GM23338 (cell line): ENCODE measurements at regions not wholly inside any gene's neighbourhood (a gene's known extent, or its start where the extent isn't known, plus 50 kb on each side); places are given as distances from the start of the nearest gene placed in this dataset.

ENCODE experiments used
- ATAC-seq: fragments of 200-7000 bp; cut with Tn5 transposase; 3 replicates; pipeline ENCODE4 v1.9.1; 2020
- DNase-seq: peaks from one replicate; pipeline ENCODE4 v3.0.0-alpha.2; 2015; ENCODE audit warnings: low spot score
- H2AFZ ChIP-seq: fragments of 200-600 bp; sonication (generic); 2 replicates; pipeline ENCODE4 v1.8.0; 2016; ENCODE audit warnings: antibody characterized with exemption, mild to moderate bottlenecking, moderate library complexity
- H3F3A ChIP-seq: fragments of 200-600 bp; sonication (generic); replicated peaks from 2 replicates; pipeline ENCODE4 v1.8.0; 2017; ENCODE audit warnings: antibody characterized with exemption, mixed run types, low read depth
- H3K27ac ChIP-seq: fragments of 200-600 bp; sonication (generic); 2 replicates; pipeline ENCODE4 v1.6.1; 2016; ENCODE audit warnings: low read depth
- H3K27me3 ChIP-seq: fragments of 200-600 bp; sonication (generic); 2 replicates; pipeline ENCODE4 v1.8.0; 2016; ENCODE audit warnings: mild to moderate bottlenecking, mixed run types, moderate library complexity; ENCODE audit not compliant: insufficient read depth
- H3K36me3 ChIP-seq: fragments of 200-600 bp; sonication (generic); 2 replicates; pipeline ENCODE4 v1.8.0; 2016; ENCODE audit warnings: mild to moderate bottlenecking; ENCODE audit not compliant: insufficient read depth
- H3K4me1 ChIP-seq: fragments of 200-600 bp; sonication (generic); 2 replicates; pipeline ENCODE4 v1.8.0; 2016; ENCODE audit warnings: mild to moderate bottlenecking, moderate library complexity; ENCODE audit not compliant: insufficient read depth
- H3K4me2 ChIP-seq: fragments of 200-600 bp; sonication (generic); 2 replicates; pipeline ENCODE4 v1.7.1; 2017; ENCODE audit warnings: mixed run types
- H3K4me3 ChIP-seq: fragments of 200-600 bp; sonication (generic); 2 replicates; pipeline ENCODE4 v1.6.1; 2016; ENCODE audit warnings: mixed run types
- H3K79me2 ChIP-seq: fragments of 200-600 bp; sonication (generic); replicated peaks from 2 replicates; pipeline ENCODE4 v1.8.0; 2017; ENCODE audit warnings: mild to moderate bottlenecking; ENCODE audit not compliant: insufficient read depth
- H3K9me2 ChIP-seq: fragments of 200-600 bp; sonication (generic); 2 replicates; pipeline ENCODE4 v1.8.0; 2017; ENCODE audit not compliant: insufficient read depth
- H4K20me1 ChIP-seq: fragments of 200-600 bp; sonication (generic); replicated peaks from 2 replicates; pipeline ENCODE4 v1.8.0; 2017; ENCODE audit warnings: mild to moderate bottlenecking; ENCODE audit not compliant: insufficient read depth
- H3K27ac Mint-ChIP-seq: 2 replicates; pipeline ENCODE4 v1.8.0; 2020; ENCODE audit warnings: inconsistent platforms, mild to moderate bottlenecking, moderate library complexity, mixed read lengths
- H3K27me3 Mint-ChIP-seq: 3 replicates; pipeline ENCODE4 v1.8.0; 2022; ENCODE audit warnings: low read depth, mild to moderate bottlenecking, moderate library complexity, mixed read lengths, inconsistent platforms; ENCODE audit not compliant: insufficient read depth, poor library complexity
- H3K36me3 Mint-ChIP-seq: 3 replicates; pipeline ENCODE4 v1.8.0; 2021; ENCODE audit warnings: low read depth, mild to moderate bottlenecking, inconsistent platforms, moderate library complexity, mixed read lengths
- H3K4me1 Mint-ChIP-seq: 3 replicates; pipeline ENCODE4 v1.8.0; 2020; ENCODE audit warnings: mild to moderate bottlenecking, inconsistent platforms, mixed read lengths
- H3K4me3 Mint-ChIP-seq: 3 replicates; pipeline ENCODE4 v1.8.0; 2021; ENCODE audit warnings: moderate library complexity, mild to moderate bottlenecking, inconsistent platforms, mixed read lengths
- H3K9me3 Mint-ChIP-seq: 3 replicates; pipeline ENCODE4 v1.8.0; 2020; ENCODE audit warnings: moderate library complexity, mild to moderate bottlenecking, inconsistent platforms, mixed read lengths
- CREB1 ChIP-seq: fragments of 250-450 bp; sonication (Bioruptor Pico); IDR thresholded peaks from 2 replicates; pipeline ENCODE4 v1.5.0; 2020; ENCODE audit warnings: low read depth, mild to moderate bottlenecking, moderate library complexity
- EZH2 ChIP-seq: fragments of 200-600 bp; sonication (generic); IDR thresholded peaks from one replicate; pipeline ENCODE4 v1.8.0; 2017; ENCODE audit warnings: antibody characterized with exemption, mild to moderate bottlenecking, low read depth; ENCODE audit not compliant: unreplicated experiment
- EZH2phosphoT487 ChIP-seq: fragments of 200-600 bp; sonication (generic); IDR thresholded peaks from one replicate; pipeline ENCODE4 v1.8.1; 2018; ENCODE audit warnings: antibody characterized with exemption; ENCODE audit not compliant: unreplicated experiment
- JUNB ChIP-seq: IDR thresholded peaks from one replicate; pipeline ENCODE4 v1.6.1; 2016; ENCODE audit warnings: antibody characterized with exemption; ENCODE audit not compliant: unreplicated experiment
- NANOG ChIP-seq: IDR thresholded peaks from 2 replicates; pipeline ENCODE4 v1.6.1; 2016; ENCODE audit warnings: antibody characterized with exemption, borderline replicate concordance
- POLR2AphosphoS5 ChIP-seq: IDR thresholded peaks from 2 replicates; pipeline ENCODE4 v1.6.1; 2016; ENCODE audit warnings: antibody characterized with exemption, low read depth
- STAT1 ChIP-seq: IDR thresholded peaks from one replicate; pipeline ENCODE4 v1.6.1; 2016; ENCODE audit warnings: antibody characterized with exemption; ENCODE audit not compliant: unreplicated experiment
- ZNF114 ChIP-seq: fragments of 250-450 bp; sonication (Bioruptor Pico); IDR thresholded peaks from 2 replicates; pipeline ENCODE4 v1.5.0; 2020; ENCODE audit warnings: mild to moderate bottlenecking, moderate library complexity
- ZNF331 ChIP-seq: fragments of 250-450 bp; sonication (Bioruptor Pico); IDR thresholded peaks from 2 replicates; pipeline ENCODE4 v1.5.0; 2020; ENCODE audit warnings: low read depth, mild to moderate bottlenecking, moderate library complexity
- TF ChIP-seq, protein P1 (sequence below): fragments of 250-450 bp; sonication (Bioruptor Pico); IDR thresholded peaks from 2 replicates; pipeline ENCODE4 v1.5.0; 2020; ENCODE audit warnings: mild to moderate bottlenecking, moderate library complexity
- TF ChIP-seq, protein P2 (sequence below): IDR thresholded peaks from 2 replicates; pipeline ENCODE4 v1.6.1; 2016; ENCODE audit warnings: antibody characterized with exemption
- TF ChIP-seq, protein P3 (sequence below): IDR thresholded peaks from one replicate; pipeline ENCODE4 v1.6.1; 2018; ENCODE audit warnings: antibody characterized with exemption; ENCODE audit not compliant: unreplicated experiment
- TF ChIP-seq, protein P4 (sequence below), 2 experiments: fragments of 200-600 bp in 1 of 2; sonication (generic) in 1 of 2; conservative IDR thresholded peaks; 2 replicates each; pipeline versions ENCODE4 v1.5.1 to v1.6.1; 2016 to 2017; ENCODE audit warnings: antibody characterized with exemption in 2 of 2, low read depth in 2 of 2, mild to moderate bottlenecking in 2 of 2, moderate library complexity in 1 of 2

DNA sequence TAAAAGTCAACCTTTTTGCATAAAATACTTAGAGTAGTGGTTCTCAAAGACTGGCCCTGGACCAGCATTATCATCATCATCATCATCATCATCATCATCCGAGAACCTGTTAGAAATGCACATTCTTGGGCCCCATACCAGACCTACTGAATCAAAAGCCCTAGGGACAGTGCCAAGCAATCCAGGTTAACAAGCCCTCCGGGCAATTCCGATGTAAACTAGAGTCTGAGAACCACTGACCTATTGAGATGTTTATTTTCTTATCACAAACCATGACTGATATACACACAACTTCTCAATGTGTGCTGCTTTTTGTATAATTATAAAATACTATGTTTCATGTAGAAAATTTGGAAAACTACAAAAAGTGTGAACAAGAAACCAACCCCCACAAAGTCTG, 133.4 kb upstream of the GATB start:
- H3K4me1 Mint-ChIP-seq = no peaks in the 10 kb centered on the region; the same call in 2 of the 3 replicates
- H3K27me3 ChIP-seq = no peaks in the 10 kb centered on the region
- ATAC-seq = no peak

More for the DNA sequence above, 133.4 kb upstream of the GATB start:
- peaks cover 27% of the 10 kb centered on the region for H3K9me2 ChIP-seq
- no peak overlapping the region for H3K4me2 ChIP-seq
- no peak overlapping the region for H3K27ac ChIP-seq
- no peaks in the 10 kb centered on the region for H3K4me1 ChIP-seq
- no peaks in the 10 kb centered on the region for H3K9me3 Mint-ChIP-seq
- DNase-seq = no peak
- H3K27me3 Mint-ChIP-seq = peaks cover 7% of the 10 kb centered on the region
- H3K4me3 ChIP-seq = no peak overlapping the region
- H3K36me3 ChIP-seq = no peaks in the 10 kb centered on the region
- H3K36me3 Mint-ChIP-seq = no peaks in the 10 kb centered on the region
- H4K20me1 ChIP-seq = no peaks in the 10 kb centered on the region
- no peak overlapping the region for H3K27ac Mint-ChIP-seq
- H3F3A ChIP-seq = no peaks in the 10 kb centered on the region
- peak overlapping the region; percentile 23; the same call in 1 of the 2 replicates for H2AFZ ChIP-seq
- TF ChIP-seq POLR2AphosphoS5 (no peak), CREB1 (no peak), ZNF114 (no peak), EZH2 (no peak), JUNB (no peak), EZH2phosphoT487 (no peak), ZNF331 (CRISPR knock-in tag) (no peak), NANOG (no peak), STAT1 (no peak)
- TF ChIP-seq, protein P1, sequence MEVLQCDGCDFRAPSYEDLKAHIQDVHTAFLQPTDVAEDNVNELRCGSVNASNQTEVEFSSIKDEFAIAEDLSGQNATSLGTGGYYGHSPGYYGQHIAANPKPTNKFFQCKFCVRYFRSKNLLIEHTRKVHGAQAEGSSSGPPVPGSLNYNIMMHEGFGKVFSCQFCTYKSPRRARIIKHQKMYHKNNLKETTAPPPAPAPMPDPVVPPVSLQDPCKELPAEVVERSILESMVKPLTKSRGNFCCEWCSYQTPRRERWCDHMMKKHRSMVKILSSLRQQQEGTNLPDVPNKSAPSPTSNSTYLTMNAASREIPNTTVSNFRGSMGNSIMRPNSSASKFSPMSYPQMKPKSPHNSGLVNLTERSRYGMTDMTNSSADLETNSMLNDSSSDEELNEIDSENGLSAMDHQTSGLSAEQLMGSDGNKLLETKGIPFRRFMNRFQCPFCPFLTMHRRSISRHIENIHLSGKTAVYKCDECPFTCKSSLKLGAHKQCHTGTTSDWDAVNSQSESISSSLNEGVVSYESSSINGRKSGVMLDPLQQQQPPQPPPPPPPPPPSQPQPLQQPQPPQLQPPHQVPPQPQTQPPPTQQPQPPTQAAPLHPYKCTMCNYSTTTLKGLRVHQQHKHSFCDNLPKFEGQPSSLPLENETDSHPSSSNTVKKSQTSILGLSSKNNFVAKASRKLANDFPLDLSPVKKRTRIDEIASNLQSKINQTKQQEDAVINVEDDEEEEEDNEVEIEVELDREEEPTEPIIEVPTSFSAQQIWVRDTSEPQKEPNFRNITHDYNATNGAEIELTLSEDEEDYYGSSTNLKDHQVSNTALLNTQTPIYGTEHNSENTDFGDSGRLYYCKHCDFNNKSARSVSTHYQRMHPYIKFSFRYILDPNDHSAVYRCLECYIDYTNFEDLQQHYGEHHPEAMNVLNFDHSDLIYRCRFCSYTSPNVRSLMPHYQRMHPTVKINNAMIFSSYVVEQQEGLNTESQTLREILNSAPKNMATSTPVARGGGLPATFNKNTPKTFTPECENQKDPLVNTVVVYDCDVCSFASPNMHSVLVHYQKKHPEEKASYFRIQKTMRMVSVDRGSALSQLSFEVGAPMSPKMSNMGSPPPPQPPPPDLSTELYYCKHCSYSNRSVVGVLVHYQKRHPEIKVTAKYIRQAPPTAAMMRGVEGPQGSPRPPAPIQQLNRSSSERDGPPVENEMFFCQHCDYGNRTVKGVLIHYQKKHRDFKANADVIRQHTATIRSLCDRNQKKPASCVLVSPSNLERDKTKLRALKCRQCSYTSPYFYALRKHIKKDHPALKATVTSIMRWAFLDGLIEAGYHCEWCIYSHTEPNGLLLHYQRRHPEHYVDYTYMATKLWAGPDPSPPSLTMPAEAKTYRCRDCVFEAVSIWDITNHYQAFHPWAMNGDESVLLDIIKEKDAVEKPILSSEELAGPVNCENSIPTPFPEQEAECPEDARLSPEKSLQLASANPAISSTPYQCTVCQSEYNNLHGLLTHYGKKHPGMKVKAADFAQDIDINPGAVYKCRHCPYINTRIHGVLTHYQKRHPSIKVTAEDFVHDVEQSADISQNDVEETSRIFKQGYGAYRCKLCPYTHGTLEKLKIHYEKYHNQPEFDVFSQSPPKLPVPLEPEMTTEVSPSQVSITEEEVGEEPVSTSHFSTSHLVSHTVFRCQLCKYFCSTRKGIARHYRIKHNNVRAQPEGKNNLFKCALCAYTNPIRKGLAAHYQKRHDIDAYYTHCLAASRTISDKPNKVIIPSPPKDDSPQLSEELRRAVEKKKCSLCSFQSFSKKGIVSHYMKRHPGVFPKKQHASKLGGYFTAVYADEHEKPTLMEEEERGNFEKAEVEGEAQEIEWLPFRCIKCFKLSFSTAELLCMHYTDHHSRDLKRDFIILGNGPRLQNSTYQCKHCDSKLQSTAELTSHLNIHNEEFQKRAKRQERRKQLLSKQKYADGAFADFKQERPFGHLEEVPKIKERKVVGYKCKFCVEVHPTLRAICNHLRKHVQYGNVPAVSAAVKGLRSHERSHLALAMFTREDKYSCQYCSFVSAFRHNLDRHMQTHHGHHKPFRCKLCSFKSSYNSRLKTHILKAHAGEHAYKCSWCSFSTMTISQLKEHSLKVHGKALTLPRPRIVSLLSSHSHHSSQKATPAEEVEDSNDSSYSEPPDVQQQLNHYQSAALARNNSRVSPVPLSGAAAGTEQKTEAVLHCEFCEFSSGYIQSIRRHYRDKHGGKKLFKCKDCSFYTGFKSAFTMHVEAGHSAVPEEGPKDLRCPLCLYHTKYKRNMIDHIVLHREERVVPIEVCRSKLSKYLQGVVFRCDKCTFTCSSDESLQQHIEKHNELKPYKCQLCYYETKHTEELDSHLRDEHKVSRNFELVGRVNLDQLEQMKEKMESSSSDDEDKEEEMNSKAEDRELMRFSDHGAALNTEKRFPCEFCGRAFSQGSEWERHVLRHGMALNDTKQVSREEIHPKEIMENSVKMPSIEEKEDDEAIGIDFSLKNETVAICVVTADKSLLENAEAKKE = no peak
- TF ChIP-seq, protein P2, sequence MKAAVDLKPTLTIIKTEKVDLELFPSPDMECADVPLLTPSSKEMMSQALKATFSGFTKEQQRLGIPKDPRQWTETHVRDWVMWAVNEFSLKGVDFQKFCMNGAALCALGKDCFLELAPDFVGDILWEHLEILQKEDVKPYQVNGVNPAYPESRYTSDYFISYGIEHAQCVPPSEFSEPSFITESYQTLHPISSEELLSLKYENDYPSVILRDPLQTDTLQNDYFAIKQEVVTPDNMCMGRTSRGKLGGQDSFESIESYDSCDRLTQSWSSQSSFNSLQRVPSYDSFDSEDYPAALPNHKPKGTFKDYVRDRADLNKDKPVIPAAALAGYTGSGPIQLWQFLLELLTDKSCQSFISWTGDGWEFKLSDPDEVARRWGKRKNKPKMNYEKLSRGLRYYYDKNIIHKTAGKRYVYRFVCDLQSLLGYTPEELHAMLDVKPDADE = no peak
- TF ChIP-seq, protein P3, sequence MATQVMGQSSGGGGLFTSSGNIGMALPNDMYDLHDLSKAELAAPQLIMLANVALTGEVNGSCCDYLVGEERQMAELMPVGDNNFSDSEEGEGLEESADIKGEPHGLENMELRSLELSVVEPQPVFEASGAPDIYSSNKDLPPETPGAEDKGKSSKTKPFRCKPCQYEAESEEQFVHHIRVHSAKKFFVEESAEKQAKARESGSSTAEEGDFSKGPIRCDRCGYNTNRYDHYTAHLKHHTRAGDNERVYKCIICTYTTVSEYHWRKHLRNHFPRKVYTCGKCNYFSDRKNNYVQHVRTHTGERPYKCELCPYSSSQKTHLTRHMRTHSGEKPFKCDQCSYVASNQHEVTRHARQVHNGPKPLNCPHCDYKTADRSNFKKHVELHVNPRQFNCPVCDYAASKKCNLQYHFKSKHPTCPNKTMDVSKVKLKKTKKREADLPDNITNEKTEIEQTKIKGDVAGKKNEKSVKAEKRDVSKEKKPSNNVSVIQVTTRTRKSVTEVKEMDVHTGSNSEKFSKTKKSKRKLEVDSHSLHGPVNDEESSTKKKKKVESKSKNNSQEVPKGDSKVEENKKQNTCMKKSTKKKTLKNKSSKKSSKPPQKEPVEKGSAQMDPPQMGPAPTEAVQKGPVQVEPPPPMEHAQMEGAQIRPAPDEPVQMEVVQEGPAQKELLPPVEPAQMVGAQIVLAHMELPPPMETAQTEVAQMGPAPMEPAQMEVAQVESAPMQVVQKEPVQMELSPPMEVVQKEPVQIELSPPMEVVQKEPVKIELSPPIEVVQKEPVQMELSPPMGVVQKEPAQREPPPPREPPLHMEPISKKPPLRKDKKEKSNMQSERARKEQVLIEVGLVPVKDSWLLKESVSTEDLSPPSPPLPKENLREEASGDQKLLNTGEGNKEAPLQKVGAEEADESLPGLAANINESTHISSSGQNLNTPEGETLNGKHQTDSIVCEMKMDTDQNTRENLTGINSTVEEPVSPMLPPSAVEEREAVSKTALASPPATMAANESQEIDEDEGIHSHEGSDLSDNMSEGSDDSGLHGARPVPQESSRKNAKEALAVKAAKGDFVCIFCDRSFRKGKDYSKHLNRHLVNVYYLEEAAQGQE = no peak
- TF ChIP-seq, protein P4, sequence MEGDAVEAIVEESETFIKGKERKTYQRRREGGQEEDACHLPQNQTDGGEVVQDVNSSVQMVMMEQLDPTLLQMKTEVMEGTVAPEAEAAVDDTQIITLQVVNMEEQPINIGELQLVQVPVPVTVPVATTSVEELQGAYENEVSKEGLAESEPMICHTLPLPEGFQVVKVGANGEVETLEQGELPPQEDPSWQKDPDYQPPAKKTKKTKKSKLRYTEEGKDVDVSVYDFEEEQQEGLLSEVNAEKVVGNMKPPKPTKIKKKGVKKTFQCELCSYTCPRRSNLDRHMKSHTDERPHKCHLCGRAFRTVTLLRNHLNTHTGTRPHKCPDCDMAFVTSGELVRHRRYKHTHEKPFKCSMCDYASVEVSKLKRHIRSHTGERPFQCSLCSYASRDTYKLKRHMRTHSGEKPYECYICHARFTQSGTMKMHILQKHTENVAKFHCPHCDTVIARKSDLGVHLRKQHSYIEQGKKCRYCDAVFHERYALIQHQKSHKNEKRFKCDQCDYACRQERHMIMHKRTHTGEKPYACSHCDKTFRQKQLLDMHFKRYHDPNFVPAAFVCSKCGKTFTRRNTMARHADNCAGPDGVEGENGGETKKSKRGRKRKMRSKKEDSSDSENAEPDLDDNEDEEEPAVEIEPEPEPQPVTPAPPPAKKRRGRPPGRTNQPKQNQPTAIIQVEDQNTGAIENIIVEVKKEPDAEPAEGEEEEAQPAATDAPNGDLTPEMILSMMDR (conservative IDR thresholded peaks at IDR 0.05; ENCODE audit: low read depth in 2 of 2) = no peak
- no peak overlapping the region for H3K4me3 Mint-ChIP-seq
- no peaks in the 10 kb centered on the region for H3K79me2 ChIP-seq
